WERI-Rb-1 (cell line): ENCODE measurements at regions not wholly inside any gene's neighbourhood (a gene's known extent, or its start where the extent isn't known, plus 50 kb on each side); places are given as distances from the start of the nearest gene placed in this dataset.

ENCODE experiments used
- DNase-seq: peaks from one replicate; pipeline ENCODE4 v3.0.0-alpha.2; 2020
- H3K27ac ChIP-seq: fragments of 250-450 bp; sonication (Bioruptor Pico); 2 replicates; pipeline ENCODE4 v1.5.1; 2020; ENCODE audit warnings: mild to moderate bottlenecking, moderate library complexity
- H3K27me3 ChIP-seq: fragments of 250-450 bp; sonication (Bioruptor Pico); 2 replicates; pipeline ENCODE4 v1.5.1; 2021; ENCODE audit warnings: mild to moderate bottlenecking, low read depth, moderate library complexity; ENCODE audit not compliant: insufficient read depth, severe bottlenecking
- H3K36me3 ChIP-seq: fragments of 250-450 bp; sonication (Bioruptor Pico); 2 replicates; pipeline ENCODE4 v1.5.1; 2020; ENCODE audit warnings: mild to moderate bottlenecking, moderate library complexity
- H3K4me3 ChIP-seq: 2 replicates; pipeline ENCODE4 v1.5.1; 2011; ENCODE audit warnings: low read depth, mild to moderate bottlenecking, control low read depth, low read length
- H3K9me3 ChIP-seq: fragments of 250-450 bp; sonication (Bioruptor Pico); 2 replicates; pipeline ENCODE4 v1.5.1; 2021; ENCODE audit warnings: mild to moderate bottlenecking, moderate library complexity; ENCODE audit not compliant: severe bottlenecking
- CTCF ChIP-seq: IDR thresholded peaks from 2 replicates; pipeline ENCODE4 v1.5.1; 2011; ENCODE audit warnings: low read depth, mild to moderate bottlenecking, control low read depth, inconsistent platforms, low read length

GRCh38 chr3:147924755-147925154 is 515.6 kb downstream of the ZIC1 start:
- DNase-seq, result no peak
- Histone ChIP-seq H3K27me3 (no peaks in the 10 kb centered on the region), H3K4me3 (no peak overlapping the region), H3K27ac (no peak overlapping the region), H3K9me3 (no peaks in the 10 kb centered on the region), H3K36me3 (no peaks in the 10 kb centered on the region)
- no peak for TF ChIP-seq CTCF

DNA sequence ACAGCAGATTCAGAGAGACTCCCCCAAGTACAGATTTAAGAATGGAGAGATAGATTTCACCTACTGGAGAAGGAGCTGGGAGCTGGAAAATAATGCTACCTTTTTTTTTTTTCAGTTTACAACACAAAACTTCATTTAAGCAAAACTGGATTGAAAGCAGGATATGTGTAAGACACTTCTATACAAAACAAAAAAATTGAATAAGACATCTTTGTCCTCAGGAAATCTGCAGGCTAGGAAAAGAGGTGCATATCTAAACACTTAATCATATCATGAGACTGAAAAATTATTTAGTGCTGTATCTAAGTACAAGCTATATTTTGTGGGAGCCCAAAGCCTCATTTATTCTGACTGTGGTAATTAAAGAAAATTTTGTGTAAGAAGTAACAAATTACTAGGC is 516.1 kb downstream of the ZIC1 start:
- no peak for DNase-seq
- no peaks in the 10 kb centered on the region for H3K9me3 ChIP-seq
- no peaks in the 10 kb centered on the region for H3K36me3 ChIP-seq
- no peak overlapping the region for H3K4me3 ChIP-seq
- TF ChIP-seq CTCF, result no peak
- no peaks in the 10 kb centered on the region for H3K27me3 ChIP-seq
- H3K27ac ChIP-seq, result no peak overlapping the region

DNA sequence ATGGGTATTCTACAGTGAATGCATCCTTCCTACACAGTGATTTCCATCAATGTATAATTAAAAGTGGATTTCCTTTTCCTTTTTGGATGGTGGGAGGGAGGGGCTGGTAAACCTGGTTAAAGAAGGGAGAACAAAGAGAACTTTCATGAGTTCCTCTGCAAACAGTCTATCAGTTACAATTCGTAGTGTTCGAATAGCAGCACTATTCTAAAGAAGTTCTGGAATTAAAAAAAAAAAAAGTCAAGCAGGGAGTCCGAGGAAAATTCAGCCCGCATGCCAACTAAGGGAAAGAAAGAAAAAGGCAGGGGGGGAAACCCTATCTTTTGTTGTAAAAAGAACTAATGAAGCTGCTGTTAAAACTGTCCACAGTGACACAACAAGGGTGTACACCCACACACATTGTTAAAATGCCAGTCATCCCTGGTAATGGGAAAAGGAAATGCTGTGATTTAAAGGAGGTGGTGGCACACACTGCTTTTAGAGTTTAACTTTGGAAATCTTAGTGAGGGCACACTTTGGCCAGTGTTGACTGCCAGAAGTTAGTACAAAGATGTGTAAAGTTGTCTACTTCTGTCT is 521.2 kb downstream of the ZIC1 start:
- no peak overlapping the region for H3K4me3 ChIP-seq
- no peak for TF ChIP-seq CTCF
- H3K27ac ChIP-seq, result no peak overlapping the region
- DNase-seq, result no peak
- no peaks in the 10 kb centered on the region for H3K9me3 ChIP-seq
- H3K36me3 ChIP-seq, result no peaks in the 10 kb centered on the region
- no peaks in the 10 kb centered on the region for H3K27me3 ChIP-seq

- no peak for DNase-seq
- Histone ChIP-seq H3K9me3 (no peaks in the 10 kb centered on the region), H3K4me3 (no peak overlapping the region), H3K27me3 (no peaks in the 10 kb centered on the region), H3K27ac (no peak overlapping the region), H3K36me3 (no peaks in the 10 kb centered on the region)
- no peak for TF ChIP-seq CTCF
Measured at GRCh38 chr3:147934451-147935180, 525.5 kb downstream of the ZIC1 start.

- Histone ChIP-seq H3K4me3 (no peak overlapping the region), H3K27ac (no peak overlapping the region), H3K36me3 (no peaks in the 10 kb centered on the region), H3K9me3 (no peaks in the 10 kb centered on the region), H3K27me3 (no peaks in the 10 kb centered on the region)
- no peak for DNase-seq
- TF ChIP-seq CTCF, result no peak
Measured at GRCh38 chr3:147937341-147937740, 528.2 kb downstream of the ZIC1 start.

DNA sequence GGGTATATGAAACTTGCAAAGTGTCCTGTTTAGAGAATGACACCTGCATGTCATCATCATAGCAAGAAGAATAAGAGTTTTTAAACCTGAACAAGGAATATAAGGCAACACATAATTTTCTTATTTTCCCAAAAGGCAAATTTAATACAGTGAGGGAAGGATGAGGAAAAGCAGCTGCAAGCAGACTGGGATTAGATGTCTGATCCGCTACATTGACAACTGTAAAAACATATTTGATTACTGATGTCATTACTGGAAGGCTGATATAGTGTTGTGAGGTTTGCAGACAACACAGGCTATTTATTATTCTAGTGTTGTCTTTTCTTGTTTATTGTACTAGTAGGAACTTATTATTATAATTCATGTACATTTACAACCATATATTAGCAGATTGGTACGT is 528.7 kb downstream of the ZIC1 start:
- no peaks in the 10 kb centered on the region for H3K27me3 ChIP-seq
- H3K4me3 ChIP-seq, result no peak overlapping the region
- H3K9me3 ChIP-seq, result no peaks in the 10 kb centered on the region
- no peak overlapping the region for H3K27ac ChIP-seq
- TF ChIP-seq CTCF, result no peak
- no peak for DNase-seq
- H3K36me3 ChIP-seq, result no peaks in the 10 kb centered on the region
